HepG2 (cell line): ENCODE measurements at regions not wholly inside any gene's neighbourhood (a gene's known extent, or its start where the extent isn't known, plus 50 kb on each side); places are given as distances from the start of the nearest gene placed in this dataset.

Experiments
- ATAC-seq: fragments of 200-7000 bp; cut with Tn5 transposase; 3 replicates; pipeline ENCODE4 v1.9.1; 2020; ENCODE audit warnings: mild to moderate bottlenecking, moderate library complexity
- BruUV-seq: library from RNA; stranded (reverse); fragments of 400-500 nt; replicated peaks from 2 replicates; lab custom pipeline; 2021; lab: Mats Ljungman, UMichigan
- CTCF ChIA-PET: fragments of 300-600 bp; formaldehyde crosslinking; extraction: SDS; loops from one replicate; lab custom pipeline; 2021; ENCODE audit warnings: low total read pairs, inconsistent platforms, low intra/inter-chr PET ratio; lab: Yijun Ruan, JAX
- POLR2A ChIA-PET: fragments of 350-600 bp; sonication (Branson Sonifier 250); formaldehyde crosslinking; loops from one replicate; lab custom pipeline; 2020; ENCODE audit warnings: antibody characterized with exemption, inconsistent platforms; lab: Yijun Ruan, JAX
- DNase-seq: peaks from one replicate; pipeline ENCODE4 v3.0.0-alpha.2; 2015; ENCODE audit warnings: low spot score
- FAIRE-seq: peaks from 3 replicates; lab custom pipeline; 2011; peaks lifted over from hg19 to GRCh38; lab: Jason Lieb, UNC
- H2AFZ ChIP-seq: one replicate; pipeline ENCODE4 v1.6.1; 2011; ENCODE audit warnings: low read length, inconsistent platforms
- H3K27ac ChIP-seq: fragments of 300-600 bp; 3 replicates; pipeline ENCODE4 v1.8.0; 2011; ENCODE audit warnings: mixed run types, mild to moderate bottlenecking, mixed read lengths, low read length, inconsistent platforms; ENCODE audit not compliant: insufficient read depth; ENCODE audit errors: extremely low read length
- H3K27me3 ChIP-seq, 2 experiments: fragments of 200-600 bp in 1 of 2; 2 replicates in 1 of 2; 3 replicates in 1 of 2; pipeline versions ENCODE4 v1.6.0 to v1.8.0; 2011; ENCODE audit warnings: low read length in 2 of 2, mild to moderate bottlenecking in 2 of 2, moderate library complexity in 2 of 2, inconsistent platforms in 1 of 2; ENCODE audit not compliant: insufficient read depth in 2 of 2, control insufficient read depth in 1 of 2
- H3K36me3 ChIP-seq, 2 experiments: fragments of 200-600 bp in 1 of 2; replicated peaks in 1 of 2; 2 replicates in 1 of 2; 3 replicates in 1 of 2; pipeline versions ENCODE4 v1.5.1 to v1.8.0; 2011; ENCODE audit warnings: low read length in 2 of 2, inconsistent platforms in 1 of 2; ENCODE audit not compliant: insufficient read depth in 2 of 2, control insufficient read depth in 1 of 2
- H3K4me1 ChIP-seq: 2 replicates; pipeline ENCODE4 v1.5.1; 2012; ENCODE audit warnings: low read length, inconsistent platforms; ENCODE audit not compliant: insufficient read depth
- H3K4me2 ChIP-seq: 2 replicates; pipeline ENCODE4 v1.6.0; 2011; ENCODE audit warnings: low read depth, low read length, inconsistent platforms
- H3K4me3 ChIP-seq, 3 experiments: fragments of 200-600 bp in 1 of 3; sonication (generic), shearing (Covaris generic) in 1 of 3; replicated peaks in 1 of 3; 2 replicates each; pipeline ENCODE4 v1.5.1; 2011 to 2016; ENCODE audit warnings: low read length in 3 of 3, inconsistent platforms in 2 of 3, low read depth in 2 of 3, mild to moderate bottlenecking in 2 of 3, control low read depth in 1 of 3, mixed read lengths in 1 of 3; ENCODE audit not compliant: insufficient read depth in 1 of 3
- H3K79me2 ChIP-seq: one replicate; pipeline ENCODE4 v1.6.1; 2011; ENCODE audit warnings: low read length, inconsistent platforms; ENCODE audit not compliant: insufficient read depth
- H3K9ac ChIP-seq: 2 replicates; pipeline ENCODE4 v1.6.0; 2011; ENCODE audit warnings: mild to moderate bottlenecking, low read depth, low read length, inconsistent platforms; ENCODE audit not compliant: insufficient read depth
- H3K9me3 ChIP-seq: 2 replicates; pipeline ENCODE4 v1.5.1; 2012; ENCODE audit warnings: mild to moderate bottlenecking, low read length
- H4K20me1 ChIP-seq: 2 replicates; pipeline ENCODE4 v1.6.0; 2011; ENCODE audit warnings: inconsistent platforms, mild to moderate bottlenecking, low read length, moderate library complexity; ENCODE audit not compliant: insufficient read depth
- NPAS2 ChIP-seq: sonication (generic); formaldehyde crosslinking; IDR thresholded peaks from 2 replicates; pipeline ENCODE4 v1.8.0; 2022; ENCODE audit warnings: mild to moderate bottlenecking, missing genetic modification reagents, borderline replicate concordance
- PAWR ChIP-seq: sonication (generic); formaldehyde crosslinking; IDR thresholded peaks from 2 replicates; pipeline ENCODE4 v1.4.0; 2020; ENCODE audit warnings: missing genetic modification reagents, mild to moderate bottlenecking, borderline replicate concordance
- RFXANK ChIP-seq: IDR thresholded peaks from 2 replicates; pipeline ENCODE4 v1.6.1; 2016
- ZNF225 ChIP-seq: sonication (generic); formaldehyde crosslinking; IDR thresholded peaks from 2 replicates; pipeline ENCODE4 v1.4.0; 2020; ENCODE audit warnings: mild to moderate bottlenecking, missing genetic modification reagents
- ZNF546 ChIP-seq: sonication (generic); formaldehyde crosslinking; conservative IDR thresholded peaks from 2 replicates; pipeline ENCODE4 v1.8.1; 2023; ENCODE audit warnings: mild to moderate bottlenecking, missing genetic modification reagents
- ZNF816 ChIP-seq: sonication (generic); formaldehyde crosslinking; IDR thresholded peaks from 2 replicates; pipeline ENCODE4 v1.8.0; 2022; ENCODE audit warnings: missing genetic modification reagents, mild to moderate bottlenecking, borderline replicate concordance
- WGBS: methylation state at CpG from one replicate; pipeline ENCODE4 v1.1.6; 2017; ENCODE audit warnings: low lambda C conversion rate; 5-methylcytosine and 5-hydroxymethylcytosine counted together
- in situ Hi-C: cut with HindIII; loops from 2 replicates; pipeline ENCODE4 v1.10.0; 2017; ENCODE audit warnings: low pct_unique_long_range_greater_than_20kb; ENCODE audit not compliant: extremely low pct_ligation_motif_present
- intact Hi-C: fragments of 100-400 bp; cut with micrococcal nuclease; formaldehyde crosslinking; loops from one replicate; pipeline ENCODE4 v1.10.0; 2022; ENCODE audit not compliant: unreplicated experiment
- TF ChIP-seq, protein P1 (sequence below): sonication (generic); formaldehyde crosslinking; IDR thresholded peaks from 2 replicates; pipeline ENCODE4 v1.4.0; 2020; ENCODE audit warnings: missing genetic modification reagents
- TF ChIP-seq, protein P2 (sequence below): sonication (generic); formaldehyde crosslinking; IDR thresholded peaks from 2 replicates; pipeline ENCODE4 v1.5.0; 2020; ENCODE audit warnings: missing genetic modification reagents
- TF ChIP-seq, protein P3 (sequence below): sonication (generic); formaldehyde crosslinking; IDR thresholded peaks from 2 replicates; pipeline ENCODE4 v1.4.0; 2020; ENCODE audit warnings: missing genetic modification reagents
- TF ChIP-seq, protein P4 (sequence below): sonication (generic); formaldehyde crosslinking; IDR thresholded peaks from 2 replicates; pipeline ENCODE4 v1.4.0; 2020; ENCODE audit warnings: mild to moderate bottlenecking, missing genetic modification reagents, borderline replicate concordance

DNA sequence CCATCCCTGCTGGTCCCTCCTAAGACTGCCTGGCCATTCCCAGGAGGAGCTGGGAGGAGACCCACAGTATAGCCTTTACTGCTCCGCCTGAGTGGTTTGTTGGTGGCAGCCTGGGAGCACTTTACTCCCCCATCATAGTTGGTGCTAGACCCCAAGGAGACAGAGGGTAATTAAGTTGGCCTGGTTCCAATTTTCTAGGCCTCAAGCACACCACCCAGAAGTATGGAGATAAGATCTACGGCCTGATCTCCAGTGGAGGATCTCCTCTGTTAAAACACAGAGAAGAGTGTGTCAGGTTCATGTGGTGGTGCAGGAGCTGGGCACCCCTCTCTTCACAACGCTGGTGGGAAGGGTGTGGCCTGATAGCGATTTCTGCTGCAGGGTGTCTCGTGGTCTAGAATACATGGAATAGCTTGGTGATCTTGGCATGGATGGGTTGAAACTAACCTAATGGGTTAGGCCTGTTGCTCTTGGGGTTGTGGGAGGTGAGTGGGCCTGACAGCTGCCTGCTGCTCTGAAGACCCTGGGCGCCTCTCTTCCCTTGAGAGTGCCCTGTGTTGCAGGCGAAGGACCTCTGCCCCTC is 68.5 kb downstream of the FASLG start:
- in situ Hi-C loops (loop anchor here (10.0 to 25.0 kb wide), 3 partner anchors 113 to 1110 kb away; partner anchors contain the start of gene C1orf105), intact Hi-C loops (no loop called here)
- Histone ChIP-seq H3K9ac (no peak overlapping the region), H3K36me3 (no peaks in the 10 kb centered on the region), H3K27me3 (no peaks in the 10 kb centered on the region), H3K4me2 (no peak overlapping the region), H3K79me2 (no peaks in the 10 kb centered on the region), H3K27ac (no peak overlapping the region), H3K4me3 (no peak overlapping the region), H4K20me1 (no peaks in the 10 kb centered on the region), H3K4me1 (no peaks in the 10 kb centered on the region), H2AFZ (no peak overlapping the region), H3K9me3 (peaks cover 11% of the 10 kb centered on the region; the same call in 1 of the 2 replicates)
- ATAC-seq = peak; percentile 33; the same call in 2 of the 3 replicates
- no peak for DNase-seq
- no peak for TF ChIP-seq PAWR
- TF ChIP-seq RFXANK (CRISPR knock-in tag) = no peak
- no peak for TF ChIP-seq ZNF225 (CRISPR knock-in tag)
- TF ChIP-seq, protein P1, sequence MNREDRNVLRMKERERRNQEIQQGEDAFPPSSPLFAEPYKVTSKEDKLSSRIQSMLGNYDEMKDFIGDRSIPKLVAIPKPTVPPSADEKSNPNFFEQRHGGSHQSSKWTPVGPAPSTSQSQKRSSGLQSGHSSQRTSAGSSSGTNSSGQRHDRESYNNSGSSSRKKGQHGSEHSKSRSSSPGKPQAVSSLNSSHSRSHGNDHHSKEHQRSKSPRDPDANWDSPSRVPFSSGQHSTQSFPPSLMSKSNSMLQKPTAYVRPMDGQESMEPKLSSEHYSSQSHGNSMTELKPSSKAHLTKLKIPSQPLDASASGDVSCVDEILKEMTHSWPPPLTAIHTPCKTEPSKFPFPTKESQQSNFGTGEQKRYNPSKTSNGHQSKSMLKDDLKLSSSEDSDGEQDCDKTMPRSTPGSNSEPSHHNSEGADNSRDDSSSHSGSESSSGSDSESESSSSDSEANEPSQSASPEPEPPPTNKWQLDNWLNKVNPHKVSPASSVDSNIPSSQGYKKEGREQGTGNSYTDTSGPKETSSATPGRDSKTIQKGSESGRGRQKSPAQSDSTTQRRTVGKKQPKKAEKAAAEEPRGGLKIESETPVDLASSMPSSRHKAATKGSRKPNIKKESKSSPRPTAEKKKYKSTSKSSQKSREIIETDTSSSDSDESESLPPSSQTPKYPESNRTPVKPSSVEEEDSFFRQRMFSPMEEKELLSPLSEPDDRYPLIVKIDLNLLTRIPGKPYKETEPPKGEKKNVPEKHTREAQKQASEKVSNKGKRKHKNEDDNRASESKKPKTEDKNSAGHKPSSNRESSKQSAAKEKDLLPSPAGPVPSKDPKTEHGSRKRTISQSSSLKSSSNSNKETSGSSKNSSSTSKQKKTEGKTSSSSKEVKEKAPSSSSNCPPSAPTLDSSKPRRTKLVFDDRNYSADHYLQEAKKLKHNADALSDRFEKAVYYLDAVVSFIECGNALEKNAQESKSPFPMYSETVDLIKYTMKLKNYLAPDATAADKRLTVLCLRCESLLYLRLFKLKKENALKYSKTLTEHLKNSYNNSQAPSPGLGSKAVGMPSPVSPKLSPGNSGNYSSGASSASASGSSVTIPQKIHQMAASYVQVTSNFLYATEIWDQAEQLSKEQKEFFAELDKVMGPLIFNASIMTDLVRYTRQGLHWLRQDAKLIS (CRISPR knock-in tag) = no peak
- no peak for TF ChIP-seq ZNF546
- no peak for TF ChIP-seq NPAS2 (CRISPR knock-in tag)
- TF ChIP-seq, protein P2, sequence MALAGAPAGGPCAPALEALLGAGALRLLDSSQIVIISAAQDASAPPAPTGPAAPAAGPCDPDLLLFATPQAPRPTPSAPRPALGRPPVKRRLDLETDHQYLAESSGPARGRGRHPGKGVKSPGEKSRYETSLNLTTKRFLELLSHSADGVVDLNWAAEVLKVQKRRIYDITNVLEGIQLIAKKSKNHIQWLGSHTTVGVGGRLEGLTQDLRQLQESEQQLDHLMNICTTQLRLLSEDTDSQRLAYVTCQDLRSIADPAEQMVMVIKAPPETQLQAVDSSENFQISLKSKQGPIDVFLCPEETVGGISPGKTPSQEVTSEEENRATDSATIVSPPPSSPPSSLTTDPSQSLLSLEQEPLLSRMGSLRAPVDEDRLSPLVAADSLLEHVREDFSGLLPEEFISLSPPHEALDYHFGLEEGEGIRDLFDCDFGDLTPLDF (CRISPR knock-in tag) = no peak
- TF ChIP-seq, protein P3, sequence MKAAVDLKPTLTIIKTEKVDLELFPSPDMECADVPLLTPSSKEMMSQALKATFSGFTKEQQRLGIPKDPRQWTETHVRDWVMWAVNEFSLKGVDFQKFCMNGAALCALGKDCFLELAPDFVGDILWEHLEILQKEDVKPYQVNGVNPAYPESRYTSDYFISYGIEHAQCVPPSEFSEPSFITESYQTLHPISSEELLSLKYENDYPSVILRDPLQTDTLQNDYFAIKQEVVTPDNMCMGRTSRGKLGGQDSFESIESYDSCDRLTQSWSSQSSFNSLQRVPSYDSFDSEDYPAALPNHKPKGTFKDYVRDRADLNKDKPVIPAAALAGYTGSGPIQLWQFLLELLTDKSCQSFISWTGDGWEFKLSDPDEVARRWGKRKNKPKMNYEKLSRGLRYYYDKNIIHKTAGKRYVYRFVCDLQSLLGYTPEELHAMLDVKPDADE (CRISPR knock-in tag) = no peak
- TF ChIP-seq ZNF816 (CRISPR knock-in tag) = no peak
- TF ChIP-seq, protein P4, sequence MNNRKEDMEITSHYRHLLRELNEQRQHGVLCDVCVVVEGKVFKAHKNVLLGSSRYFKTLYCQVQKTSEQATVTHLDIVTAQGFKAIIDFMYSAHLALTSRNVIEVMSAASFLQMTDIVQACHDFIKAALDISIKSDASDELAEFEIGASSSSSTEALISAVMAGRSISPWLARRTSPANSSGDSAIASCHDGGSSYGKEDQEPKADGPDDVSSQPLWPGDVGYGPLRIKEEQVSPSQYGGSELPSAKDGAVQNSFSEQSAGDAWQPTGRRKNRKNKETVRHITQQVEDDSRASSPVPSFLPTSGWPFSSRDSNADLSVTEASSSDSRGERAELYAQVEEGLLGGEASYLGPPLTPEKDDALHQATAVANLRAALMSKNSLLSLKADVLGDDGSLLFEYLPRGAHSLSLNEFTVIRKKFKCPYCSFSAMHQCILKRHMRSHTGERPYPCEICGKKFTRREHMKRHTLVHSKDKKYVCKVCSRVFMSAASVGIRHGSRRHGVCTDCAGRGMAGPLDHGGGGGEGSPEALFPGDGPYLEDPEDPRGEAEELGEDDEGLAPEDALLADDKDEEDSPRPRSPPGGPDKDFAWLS (CRISPR knock-in tag) = no peak
- no peak for FAIRE-seq
- BruUV-seq = no TSS peak
- CTCF ChIA-PET = interaction anchor here (1.3 to 2.3 kb wide), 2 partner anchors 118 to 298 kb away, joined by 5 to 19 read pairs; no protein-coding TSS in a partner anchor
- 86% methylated on average over 4 of the region's 7 CpGs for WGBS
- POLR2A ChIA-PET = no interaction called here
